BJ (cell line): ENCODE measurements at regions not wholly inside any gene's neighbourhood (a gene's known extent, or its start where the extent isn't known, plus 50 kb on each side); places are given as distances from the start of the nearest gene placed in this dataset.

Experiments
- CTCF ChIA-PET: fragments of 350-600 bp; formaldehyde crosslinking; extraction: SDS; loops from one replicate; lab custom pipeline; 2021; ENCODE audit warnings: antibody characterized with exemption, inconsistent platforms; lab: Yijun Ruan, JAX
- POLR2A ChIA-PET: fragments of 300-600 bp; sonication (Branson Sonifier 250); formaldehyde crosslinking; extraction: SDS; loops from one replicate; lab custom pipeline; 2021; ENCODE audit warnings: antibody characterized with exemption; lab: Charles Lee
- DNase-seq: peaks from one replicate; pipeline ENCODE4 v3.0.0-alpha.2; 2011; ENCODE audit warnings: low read depth
- H3K27me3 ChIP-seq: 2 replicates; pipeline ENCODE4 v1.6.0; 2011; ENCODE audit warnings: low read length; ENCODE audit not compliant: control insufficient read depth, insufficient read depth
- H3K36me3 ChIP-seq: 2 replicates; pipeline ENCODE4 v1.5.1; 2011; ENCODE audit warnings: low read length; ENCODE audit not compliant: control insufficient read depth, insufficient read depth
- H3K4me3 ChIP-seq: 2 replicates; pipeline ENCODE4 v1.5.1; 2011; ENCODE audit warnings: low read depth, mild to moderate bottlenecking, control low read depth, low read length
- TF ChIP-seq, protein P1 (sequence below): IDR thresholded peaks from 2 replicates; pipeline ENCODE4 v1.5.1; 2011; ENCODE audit warnings: low read depth, mild to moderate bottlenecking, control low read depth, inconsistent platforms, low read length, moderate library complexity; ENCODE audit not compliant: insufficient read depth

DNA sequence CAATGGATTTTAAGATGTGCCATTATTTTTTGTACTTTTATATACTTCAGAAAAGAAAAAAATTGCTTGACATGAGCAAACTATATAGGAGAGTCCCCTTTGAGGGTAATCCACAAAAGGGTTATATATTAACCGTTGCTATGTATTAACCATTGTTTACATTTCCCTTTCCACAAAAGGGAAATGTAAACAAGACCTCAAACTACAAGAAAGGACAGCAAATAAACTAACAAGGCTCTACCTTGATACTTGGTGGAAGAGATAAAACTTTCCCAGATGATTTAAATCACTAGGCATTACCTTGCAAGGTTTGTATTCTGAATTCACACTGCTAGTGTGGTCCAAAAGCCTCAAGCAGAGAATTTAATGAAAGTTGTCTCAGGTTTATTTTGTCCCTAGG lies 616.3 kb upstream of the BCHE start:
- TF ChIP-seq, protein P1, sequence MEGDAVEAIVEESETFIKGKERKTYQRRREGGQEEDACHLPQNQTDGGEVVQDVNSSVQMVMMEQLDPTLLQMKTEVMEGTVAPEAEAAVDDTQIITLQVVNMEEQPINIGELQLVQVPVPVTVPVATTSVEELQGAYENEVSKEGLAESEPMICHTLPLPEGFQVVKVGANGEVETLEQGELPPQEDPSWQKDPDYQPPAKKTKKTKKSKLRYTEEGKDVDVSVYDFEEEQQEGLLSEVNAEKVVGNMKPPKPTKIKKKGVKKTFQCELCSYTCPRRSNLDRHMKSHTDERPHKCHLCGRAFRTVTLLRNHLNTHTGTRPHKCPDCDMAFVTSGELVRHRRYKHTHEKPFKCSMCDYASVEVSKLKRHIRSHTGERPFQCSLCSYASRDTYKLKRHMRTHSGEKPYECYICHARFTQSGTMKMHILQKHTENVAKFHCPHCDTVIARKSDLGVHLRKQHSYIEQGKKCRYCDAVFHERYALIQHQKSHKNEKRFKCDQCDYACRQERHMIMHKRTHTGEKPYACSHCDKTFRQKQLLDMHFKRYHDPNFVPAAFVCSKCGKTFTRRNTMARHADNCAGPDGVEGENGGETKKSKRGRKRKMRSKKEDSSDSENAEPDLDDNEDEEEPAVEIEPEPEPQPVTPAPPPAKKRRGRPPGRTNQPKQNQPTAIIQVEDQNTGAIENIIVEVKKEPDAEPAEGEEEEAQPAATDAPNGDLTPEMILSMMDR: no peak
- no peaks in the 10 kb centered on the region for H3K36me3 ChIP-seq
- ChIA-PET POLR2A (no interaction called here), CTCF (no interaction called here)
- DNase-seq: no peak
- H3K27me3 ChIP-seq: no peaks in the 10 kb centered on the region
- H3K4me3 ChIP-seq: no peak overlapping the region

DNA sequence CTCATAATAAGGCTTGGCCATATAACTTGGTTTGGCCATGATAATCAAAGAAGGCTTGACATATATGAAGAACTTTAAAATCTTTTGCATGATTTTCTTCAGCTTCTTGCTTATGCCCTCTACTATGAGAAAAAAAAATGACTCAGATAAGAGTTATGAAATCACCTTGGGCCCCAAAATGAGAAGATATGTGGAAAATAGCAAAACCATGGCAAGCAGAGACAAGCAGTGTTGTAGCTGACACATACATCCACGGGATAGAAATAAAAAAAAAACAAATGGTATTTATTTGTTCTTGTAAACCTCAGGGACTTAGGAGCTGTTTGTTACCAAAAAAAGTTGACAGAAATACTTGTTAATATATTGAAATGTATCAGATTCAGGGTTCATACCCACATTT lies 614.8 kb upstream of the BCHE start:
- CTCF ChIA-PET: no interaction called here
- TF ChIP-seq, protein P1: no peak
- Histone ChIP-seq H3K27me3 (no peaks in the 10 kb centered on the region), H3K36me3 (no peaks in the 10 kb centered on the region), H3K4me3 (no peak overlapping the region)
- POLR2A ChIA-PET: no interaction called here
- no peak for DNase-seq

DNA sequence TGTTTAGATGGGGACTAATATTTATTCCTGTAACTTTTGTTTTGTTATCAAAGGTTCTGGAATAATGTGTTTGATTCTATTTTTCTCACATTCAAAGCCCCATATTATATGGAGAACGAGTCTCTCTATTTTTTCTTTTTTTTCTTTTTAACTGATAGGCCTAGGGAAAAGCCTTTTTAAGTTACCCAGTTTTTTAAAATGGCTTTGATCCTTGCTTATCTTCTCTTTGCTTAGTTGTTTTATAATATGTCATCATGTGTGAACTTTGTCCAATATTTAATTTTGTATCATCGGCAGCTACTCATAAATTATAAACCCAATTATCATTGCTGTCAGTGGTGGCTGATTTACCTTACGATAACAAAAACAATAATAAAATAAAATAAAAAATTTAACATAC lies 610.3 kb upstream of the BCHE start:
- H3K27me3 ChIP-seq: no peaks in the 10 kb centered on the region
- no peak overlapping the region for H3K4me3 ChIP-seq
- ChIA-PET CTCF (interaction anchor here (0.8 kb wide), 1 partner anchor 516 kb away, joined by 3 read pairs; no protein-coding TSS in a partner anchor), POLR2A (no interaction called here)
- H3K36me3 ChIP-seq: no peaks in the 10 kb centered on the region
- DNase-seq: no peak
- TF ChIP-seq, protein P1: no peak

DNA sequence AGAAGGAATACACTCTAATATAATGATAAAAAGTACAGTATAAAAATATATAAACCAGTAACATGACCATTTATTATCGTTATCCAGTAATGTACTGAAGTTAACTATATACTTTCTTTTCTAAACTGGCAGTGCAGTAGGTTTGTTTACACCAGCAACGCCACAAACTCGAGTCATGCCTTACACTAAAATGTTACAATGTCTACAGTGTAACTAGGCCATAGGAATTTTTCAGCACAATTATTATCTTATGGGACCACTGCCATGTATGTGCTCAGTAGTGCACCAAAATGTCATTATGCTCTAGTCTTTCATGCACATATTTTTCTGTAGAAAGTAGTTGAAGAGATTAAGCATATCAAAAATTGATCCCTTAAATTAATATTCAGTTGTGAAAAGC lies 609.8 kb upstream of the BCHE start:
- H3K4me3 ChIP-seq: no peak overlapping the region
- TF ChIP-seq, protein P1: no peak
- ChIA-PET CTCF (no interaction called here), POLR2A (no interaction called here)
- no peaks in the 10 kb centered on the region for H3K36me3 ChIP-seq
- no peaks in the 10 kb centered on the region for H3K27me3 ChIP-seq
- DNase-seq: no peak

DNA sequence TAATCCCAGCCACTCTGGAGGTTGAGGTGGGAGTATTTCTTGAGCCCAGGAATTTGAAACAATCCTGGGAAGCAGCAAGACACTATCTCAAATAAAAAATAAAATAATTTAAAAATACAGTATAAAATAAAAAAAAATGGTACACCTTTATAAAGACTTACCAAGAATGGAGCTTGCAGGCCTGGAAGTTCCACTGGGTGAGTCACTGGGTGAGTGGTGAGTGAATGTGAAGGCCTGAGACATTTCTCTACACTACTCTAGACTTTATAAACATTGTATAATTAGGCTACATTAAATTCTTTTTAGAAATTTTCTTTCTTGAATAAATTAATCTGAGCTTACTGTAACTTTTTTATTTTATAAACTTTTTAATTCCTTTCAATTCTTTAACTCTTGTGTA lies 609.1 kb upstream of the BCHE start:
- TF ChIP-seq, protein P1: no peak
- H3K36me3 ChIP-seq: no peaks in the 10 kb centered on the region
- DNase-seq: no peak
- POLR2A ChIA-PET: no interaction called here
- CTCF ChIA-PET: no interaction called here
- H3K4me3 ChIP-seq: no peak overlapping the region
- no peaks in the 10 kb centered on the region for H3K27me3 ChIP-seq
